GM21717 (cell line): ENCODE measurements at regions not wholly inside any gene's neighbourhood (a gene's known extent, or its start where the extent isn't known, plus 50 kb on each side); places are given as distances from the start of the nearest gene placed in this dataset.

Experiments used
- ATAC-seq: cut with Tn5 transposase; IDR thresholded peaks from one replicate; pipeline ENCODE4 v1.9.1; 2021; ENCODE audit warnings: mild to moderate bottlenecking, moderate library complexity; ENCODE audit not compliant: unreplicated experiment

GRCh38 chr6:167049275-167049674, 50.1 kb downstream of the CEP43 start:
- no peak for ATAC-seq

GRCh38 chr6:167050903-167051302, 51.7 kb downstream of the CEP43 start:
- no peak for ATAC-seq

GRCh38 chr6:167053895-167054530, 54.8 kb downstream of the CEP43 start:
- ATAC-seq = no peak

DNA sequence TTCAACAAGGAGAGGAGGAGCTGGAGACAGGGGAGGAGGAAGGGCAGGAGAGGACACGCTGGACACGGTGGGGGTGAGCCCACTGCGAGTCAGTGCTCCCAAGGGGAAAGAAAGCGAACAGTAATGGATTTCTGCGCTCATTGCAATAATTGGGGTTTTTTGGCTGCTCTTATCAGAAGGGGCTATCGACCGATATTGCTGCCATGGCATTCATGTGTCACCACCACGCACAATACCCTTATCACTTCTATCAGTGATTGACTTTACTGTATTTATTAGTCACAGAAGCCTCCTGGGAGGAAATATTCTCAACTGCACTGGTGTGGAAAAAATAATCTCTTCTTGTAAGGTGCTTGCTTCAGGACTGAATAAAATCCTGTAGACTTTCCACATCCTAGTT, 55.8 kb downstream of the CEP43 start:
- no peak for ATAC-seq

DNA sequence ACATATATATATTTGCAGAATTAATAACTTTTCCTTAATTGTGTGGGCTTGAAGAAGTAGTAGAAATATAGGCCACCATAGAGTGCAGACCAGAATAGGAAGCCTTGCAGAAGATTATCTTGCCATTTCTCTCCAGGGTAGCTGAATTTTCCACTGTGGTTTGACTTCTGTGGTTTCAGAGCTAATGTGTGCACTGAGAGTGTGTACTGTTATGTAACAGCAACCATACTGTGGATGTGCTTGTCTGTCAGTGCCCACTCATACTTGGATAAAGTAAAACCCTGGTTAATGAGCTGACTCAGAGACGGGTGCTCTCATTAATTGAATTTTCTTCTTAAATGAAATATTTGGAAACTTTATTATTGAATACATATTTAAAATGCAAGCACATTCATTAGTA, 57.2 kb downstream of the CEP43 start:
- peak; percentile 95 for ATAC-seq

- no peak for ATAC-seq
These were observed 59.1 kb downstream of the CEP43 start for GRCh38 chr6:167058261-167058660.
